ENCODE measurements at regions not wholly inside any gene's neighbourhood (a gene's known extent, or its start where the extent isn't known, plus 50 kb on each side); places are given as distances from the start of the nearest gene placed in this dataset.

DNA sequence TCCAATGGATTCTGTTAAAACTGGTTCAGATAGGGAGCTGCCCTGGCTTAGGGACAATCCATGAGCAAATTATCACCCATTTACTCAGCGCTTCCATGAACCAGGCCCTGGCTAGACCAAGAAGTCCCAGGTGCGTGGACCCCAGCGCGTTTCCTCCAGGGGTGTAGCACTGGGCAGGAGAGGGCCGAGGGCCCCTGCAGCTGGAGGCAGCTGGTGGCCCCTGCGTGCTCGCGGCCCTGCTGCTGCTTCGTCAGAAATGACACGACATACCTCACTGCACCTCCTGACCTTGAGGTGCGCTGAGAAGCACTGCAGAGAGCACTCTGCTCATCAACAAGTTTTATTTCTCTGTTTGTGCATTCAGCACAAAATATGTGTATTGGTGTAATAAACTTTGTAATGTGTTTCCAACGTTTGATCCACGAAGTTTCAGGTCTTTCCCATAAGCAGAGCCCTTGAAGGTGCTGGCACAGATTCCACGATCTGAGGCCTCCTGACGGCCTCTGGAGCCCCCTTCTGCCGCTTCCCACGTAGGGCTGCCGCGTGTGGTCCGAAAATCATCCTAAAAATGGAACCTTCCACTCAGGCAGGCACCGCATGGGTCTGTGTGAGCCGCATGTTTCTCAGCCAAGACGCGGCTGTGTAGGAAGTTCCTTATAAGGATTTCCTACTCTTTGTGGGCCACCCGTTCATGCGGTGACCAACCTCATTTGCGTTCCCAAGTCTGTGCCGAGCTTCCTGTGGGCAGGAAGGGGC, 50.8 kb upstream of the ZCCHC14 start:
- peaks cover 26% of the 10 kb centered on the region for H3K27me3 ChIP-seq
- peaks cover 6% of the 10 kb centered on the region for H3K4me1 ChIP-seq
- no peak for DNase-seq (ENCODE audit: low spot score in 2 of 2)
- no peaks in the 10 kb centered on the region for H3K9me3 ChIP-seq
- TF ChIP-seq, protein P1, sequence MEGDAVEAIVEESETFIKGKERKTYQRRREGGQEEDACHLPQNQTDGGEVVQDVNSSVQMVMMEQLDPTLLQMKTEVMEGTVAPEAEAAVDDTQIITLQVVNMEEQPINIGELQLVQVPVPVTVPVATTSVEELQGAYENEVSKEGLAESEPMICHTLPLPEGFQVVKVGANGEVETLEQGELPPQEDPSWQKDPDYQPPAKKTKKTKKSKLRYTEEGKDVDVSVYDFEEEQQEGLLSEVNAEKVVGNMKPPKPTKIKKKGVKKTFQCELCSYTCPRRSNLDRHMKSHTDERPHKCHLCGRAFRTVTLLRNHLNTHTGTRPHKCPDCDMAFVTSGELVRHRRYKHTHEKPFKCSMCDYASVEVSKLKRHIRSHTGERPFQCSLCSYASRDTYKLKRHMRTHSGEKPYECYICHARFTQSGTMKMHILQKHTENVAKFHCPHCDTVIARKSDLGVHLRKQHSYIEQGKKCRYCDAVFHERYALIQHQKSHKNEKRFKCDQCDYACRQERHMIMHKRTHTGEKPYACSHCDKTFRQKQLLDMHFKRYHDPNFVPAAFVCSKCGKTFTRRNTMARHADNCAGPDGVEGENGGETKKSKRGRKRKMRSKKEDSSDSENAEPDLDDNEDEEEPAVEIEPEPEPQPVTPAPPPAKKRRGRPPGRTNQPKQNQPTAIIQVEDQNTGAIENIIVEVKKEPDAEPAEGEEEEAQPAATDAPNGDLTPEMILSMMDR (IDR thresholded peaks at IDR 0.05): no peak
- TF ChIP-seq POLR2A (IDR thresholded peaks at IDR 0.05) (no peak), EP300 (IDR thresholded peaks at IDR 0.05) (no peak), POLR2AphosphoS5 (IDR thresholded peaks at IDR 0.05) (no peak)
- WGBS: 76% methylated on average over 16 of the region's 28 CpGs
- H3K36me3 ChIP-seq: no peaks in the 10 kb centered on the region
- H3K27ac ChIP-seq: no peak overlapping the region
- H3K4me3 ChIP-seq: no peak overlapping the region

DNA sequence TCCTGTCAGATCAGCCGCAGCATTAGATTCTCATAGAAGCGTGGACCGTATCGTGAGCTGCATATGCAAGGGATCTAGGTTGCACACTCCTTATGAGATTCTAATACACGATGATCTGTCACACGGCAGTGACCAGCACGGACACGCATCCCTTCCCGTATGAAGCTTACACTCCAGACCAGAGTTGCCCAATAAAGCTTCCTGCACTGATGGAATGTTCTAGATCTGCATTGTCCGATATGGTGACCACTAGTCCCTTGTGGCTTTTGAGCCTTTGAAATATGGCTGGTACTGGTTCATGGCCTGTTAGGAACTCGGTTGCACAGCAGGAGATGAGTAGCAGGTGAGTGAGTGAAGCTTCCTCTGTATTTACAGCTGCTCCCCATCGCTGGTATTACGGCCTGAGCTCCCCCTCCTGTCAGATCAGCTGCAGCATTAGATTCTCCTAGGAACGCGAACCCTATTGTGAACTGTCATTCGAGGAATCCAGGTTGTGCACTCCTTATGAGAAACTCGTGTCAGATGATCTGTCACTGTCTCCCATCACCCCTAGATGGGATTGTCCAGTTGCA, 49.8 kb upstream of the ZCCHC14 start:
- H3K27me3 ChIP-seq: peaks cover 26% of the 10 kb centered on the region
- H3K9me3 ChIP-seq: no peaks in the 10 kb centered on the region
- H3K36me3 ChIP-seq: no peaks in the 10 kb centered on the region
- WGBS: 70% methylated on average over 17 of the region's 17 CpGs
- no peak for DNase-seq (ENCODE audit: low spot score in 2 of 2)
- H3K27ac ChIP-seq: no peak overlapping the region
- no peak overlapping the region for H3K4me3 ChIP-seq
- TF ChIP-seq, protein P1 (IDR thresholded peaks at IDR 0.05): no peak
- no peak for TF ChIP-seq POLR2AphosphoS5 (IDR thresholded peaks at IDR 0.05)
- no peak for TF ChIP-seq POLR2A (IDR thresholded peaks at IDR 0.05)
- no peak for TF ChIP-seq EP300 (IDR thresholded peaks at IDR 0.05)
- peaks cover 6% of the 10 kb centered on the region for H3K4me1 ChIP-seq

Measured in suprapubic skin (tissue), 4 donors.